ENCODE measurements at regions not wholly inside any gene's neighbourhood (a gene's known extent, or its start where the extent isn't known, plus 50 kb on each side); places are given as distances from the start of the nearest gene placed in this dataset.
A peak's percentile ranks its signal among the peaks of the same experiment; 100 is the strongest.

GRCh38 chr13:80255946-80256345 is 85.0 kb downstream of the SPRY2 start:
- Mint-ChIP-seq H3K27me3 (ENCODE audit: low read depth) (no peaks in the 10 kb centered on the region), H3K4me3 (ENCODE audit: unreplicated experiment) (no peak overlapping the region), H3K9me3 (ENCODE audit: low read depth) (peaks cover 10% of the 10 kb centered on the region), H3K36me3 (ENCODE audit: low read depth) (no peaks in the 10 kb centered on the region), H3K4me1 (ENCODE audit: low read depth) (no peaks in the 10 kb centered on the region), H3K27ac (ENCODE audit: unreplicated experiment) (no peak overlapping the region)
- TF ChIP-seq, protein P1, sequence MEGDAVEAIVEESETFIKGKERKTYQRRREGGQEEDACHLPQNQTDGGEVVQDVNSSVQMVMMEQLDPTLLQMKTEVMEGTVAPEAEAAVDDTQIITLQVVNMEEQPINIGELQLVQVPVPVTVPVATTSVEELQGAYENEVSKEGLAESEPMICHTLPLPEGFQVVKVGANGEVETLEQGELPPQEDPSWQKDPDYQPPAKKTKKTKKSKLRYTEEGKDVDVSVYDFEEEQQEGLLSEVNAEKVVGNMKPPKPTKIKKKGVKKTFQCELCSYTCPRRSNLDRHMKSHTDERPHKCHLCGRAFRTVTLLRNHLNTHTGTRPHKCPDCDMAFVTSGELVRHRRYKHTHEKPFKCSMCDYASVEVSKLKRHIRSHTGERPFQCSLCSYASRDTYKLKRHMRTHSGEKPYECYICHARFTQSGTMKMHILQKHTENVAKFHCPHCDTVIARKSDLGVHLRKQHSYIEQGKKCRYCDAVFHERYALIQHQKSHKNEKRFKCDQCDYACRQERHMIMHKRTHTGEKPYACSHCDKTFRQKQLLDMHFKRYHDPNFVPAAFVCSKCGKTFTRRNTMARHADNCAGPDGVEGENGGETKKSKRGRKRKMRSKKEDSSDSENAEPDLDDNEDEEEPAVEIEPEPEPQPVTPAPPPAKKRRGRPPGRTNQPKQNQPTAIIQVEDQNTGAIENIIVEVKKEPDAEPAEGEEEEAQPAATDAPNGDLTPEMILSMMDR (IDR thresholded peaks at IDR 0.05): no peak
- no peak for DNase-seq (ENCODE audit: low spot score)

DNA sequence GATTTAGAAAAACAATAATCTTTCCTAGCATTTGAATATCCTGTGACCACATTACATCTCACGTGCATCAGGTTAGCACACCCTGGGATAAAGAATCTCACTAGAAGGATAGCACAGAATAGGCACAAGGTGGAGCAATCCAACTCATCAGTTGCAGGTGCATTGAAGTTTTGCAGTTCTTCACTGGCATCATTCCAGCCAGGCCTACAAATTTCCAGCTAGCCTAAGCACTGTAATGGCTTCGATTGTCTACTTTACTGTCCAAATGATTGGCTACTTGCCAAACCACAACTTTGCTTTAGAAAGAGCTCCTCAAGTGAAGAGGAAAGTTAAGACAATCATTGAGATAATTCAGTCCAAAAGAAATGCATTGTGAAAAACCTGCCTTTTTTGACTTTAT is 89.5 kb downstream of the SPRY2 start:
- Mint-ChIP-seq H3K4me3 (ENCODE audit: unreplicated experiment) (no peak overlapping the region), H3K4me1 (ENCODE audit: low read depth) (peaks cover 9% of the 10 kb centered on the region), H3K36me3 (ENCODE audit: low read depth) (no peaks in the 10 kb centered on the region), H3K9me3 (ENCODE audit: low read depth) (peaks cover 4% of the 10 kb centered on the region), H3K27me3 (ENCODE audit: low read depth) (no peaks in the 10 kb centered on the region), H3K27ac (ENCODE audit: unreplicated experiment) (no peak overlapping the region)
- no peak for DNase-seq (ENCODE audit: low spot score)
- TF ChIP-seq, protein P1 (IDR thresholded peaks at IDR 0.05): no peak

DNA sequence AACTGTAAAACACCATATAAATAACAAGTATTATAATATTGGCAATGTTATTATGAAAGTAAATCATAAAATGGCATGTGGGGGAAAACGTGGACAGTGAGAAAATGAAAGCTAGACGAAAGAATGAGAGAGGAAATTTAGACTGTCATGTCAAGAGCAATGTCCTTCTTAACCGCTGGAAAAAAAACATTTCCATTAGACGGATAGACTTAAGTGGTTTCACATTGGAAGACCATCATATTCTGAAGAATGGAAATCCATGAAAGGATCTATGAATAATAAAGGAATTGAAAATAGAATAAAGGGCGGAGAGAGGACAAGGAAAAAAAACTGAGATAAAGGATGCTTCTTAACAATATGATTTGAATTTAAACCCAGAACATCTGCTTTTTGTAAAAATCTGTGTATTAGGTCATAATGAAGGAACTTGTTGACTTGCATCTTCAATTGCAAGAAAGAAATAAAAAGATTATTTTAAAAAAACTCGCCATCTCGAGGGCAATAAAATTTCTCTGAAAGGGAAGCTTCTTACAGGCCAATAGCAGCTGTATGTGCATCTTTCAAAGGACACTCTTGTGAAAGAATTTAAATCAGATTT is 90.6 kb downstream of the SPRY2 start:
- Mint-ChIP-seq H3K27ac (ENCODE audit: unreplicated experiment) (no peak overlapping the region), H3K36me3 (ENCODE audit: low read depth) (no peaks in the 10 kb centered on the region), H3K4me3 (ENCODE audit: unreplicated experiment) (peak overlapping the region; percentile 22), H3K4me1 (ENCODE audit: low read depth) (peaks cover 9% of the 10 kb centered on the region), H3K27me3 (ENCODE audit: low read depth) (no peaks in the 10 kb centered on the region), H3K9me3 (ENCODE audit: low read depth) (peaks cover 4% of the 10 kb centered on the region)
- no peak for DNase-seq (ENCODE audit: low spot score)
- TF ChIP-seq, protein P1 (IDR thresholded peaks at IDR 0.05): no peak

- Mint-ChIP-seq H3K9me3 (ENCODE audit: low read depth) (peaks cover 4% of the 10 kb centered on the region), H3K36me3 (ENCODE audit: low read depth) (no peaks in the 10 kb centered on the region), H3K27me3 (ENCODE audit: low read depth) (no peaks in the 10 kb centered on the region), H3K4me1 (ENCODE audit: low read depth) (peaks cover 9% of the 10 kb centered on the region), H3K4me3 (ENCODE audit: unreplicated experiment) (peak overlapping the region; percentile 22), H3K27ac (ENCODE audit: unreplicated experiment) (no peak overlapping the region)
- TF ChIP-seq, protein P1 (IDR thresholded peaks at IDR 0.05): no peak
- no peak for DNase-seq (ENCODE audit: low spot score)
These were observed 91.3 kb downstream of the SPRY2 start for GRCh38 chr13:80249516-80250212.

- H3K27ac Mint-ChIP-seq (ENCODE audit: unreplicated experiment): no peak overlapping the region
- H3K4me3 Mint-ChIP-seq (ENCODE audit: unreplicated experiment): no peak overlapping the region
- no peaks in the 10 kb centered on the region for H3K9me3 Mint-ChIP-seq (ENCODE audit: low read depth)
- H3K36me3 Mint-ChIP-seq (ENCODE audit: low read depth): no peaks in the 10 kb centered on the region
- no peak for DNase-seq (ENCODE audit: low spot score)
- TF ChIP-seq, protein P1 (IDR thresholded peaks at IDR 0.05): no peak
- no peaks in the 10 kb centered on the region for H3K27me3 Mint-ChIP-seq (ENCODE audit: low read depth)
- H3K4me1 Mint-ChIP-seq (ENCODE audit: low read depth): peaks cover 8% of the 10 kb centered on the region
These were observed 95.7 kb downstream of the SPRY2 start for GRCh38 chr13:80245162-80245733.
